GM11168 (cell line): ENCODE measurements at regions not wholly inside any gene's neighbourhood (a gene's known extent, or its start where the extent isn't known, plus 50 kb on each side); places are given as distances from the start of the nearest gene placed in this dataset.
"Not testable (repeated sequence)": the region's sequence is repeated elsewhere in the genome, so short reads cannot be mapped to it uniquely, and the experiment has no call there.

Source experiments
- in situ Hi-C: fragments of 300-500 bp; cut with MboI; formaldehyde crosslinking; loops from one replicate; pipeline ENCODE4 v1.12.0; 2022; ENCODE audit warnings: low sequenced_read_pairs; ENCODE audit not compliant: unreplicated experiment

DNA sequence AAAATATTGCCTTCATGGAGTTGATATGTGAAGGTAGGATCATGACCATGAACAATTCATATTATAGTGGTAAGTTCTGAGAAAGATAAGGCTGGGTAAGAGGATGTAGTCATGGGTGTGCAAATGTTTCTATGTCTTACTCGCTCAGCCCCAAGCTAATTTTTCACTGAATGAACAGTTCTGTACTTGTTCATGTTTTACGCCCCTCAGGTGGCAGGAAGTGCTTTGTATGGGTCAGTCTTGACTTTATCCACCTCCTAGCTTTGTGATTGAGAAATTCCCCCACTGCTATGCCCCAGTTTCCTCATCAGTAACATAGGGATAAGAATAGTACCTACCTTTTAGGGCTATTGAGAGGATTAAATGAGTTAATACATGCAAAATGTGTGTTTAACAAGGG is 148.2 kb upstream of the KCNG1 start:
- in situ Hi-C loops, result no loop called here

DNA sequence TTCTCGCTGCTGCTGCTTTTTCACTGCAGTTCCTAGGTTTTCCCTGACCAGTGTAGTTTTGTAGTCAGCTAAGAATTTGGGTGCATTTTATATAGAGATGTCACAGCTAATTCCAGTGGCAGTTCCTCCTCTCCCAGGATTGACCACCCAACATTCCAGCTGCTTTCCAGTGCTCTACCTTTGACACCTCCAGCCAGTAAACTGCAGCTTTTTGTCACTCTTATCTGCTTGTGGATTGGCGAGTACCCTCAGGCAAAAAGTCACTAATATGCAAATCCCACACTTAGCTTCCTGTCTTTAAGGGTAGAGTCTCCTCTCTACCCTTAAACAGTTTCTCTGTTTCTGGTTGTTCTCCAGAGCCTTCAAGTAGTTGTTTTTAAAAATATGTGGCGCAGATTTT is 146.9 kb upstream of the KCNG1 start:
- in situ Hi-C loops, result no loop called here

DNA sequence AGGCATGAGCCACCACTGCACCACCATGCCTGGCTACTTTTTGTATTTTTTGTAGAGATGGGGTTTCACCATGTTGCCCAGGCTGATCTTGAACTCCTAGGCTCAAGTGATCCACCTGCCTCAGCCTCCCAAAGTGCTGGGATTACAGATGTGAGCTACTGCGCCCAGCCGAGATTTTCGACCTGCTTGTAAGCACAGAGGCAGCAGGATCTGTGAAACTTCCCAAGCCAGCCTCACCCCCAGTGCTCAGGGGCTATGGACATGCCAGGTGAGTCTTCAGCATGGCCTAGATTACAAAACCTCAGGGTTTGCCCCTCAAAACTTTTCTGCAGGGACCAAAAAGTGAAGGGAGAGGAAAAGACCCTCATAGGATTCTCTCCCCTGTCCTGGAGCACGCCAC is 145.0 kb upstream of the KCNG1 start:
- in situ Hi-C loops, result not testable (repeated sequence)

GRCh38 chr20:51166489-51166888 is 143.6 kb upstream of the KCNG1 start:
- in situ Hi-C loops, result no loop called here

DNA sequence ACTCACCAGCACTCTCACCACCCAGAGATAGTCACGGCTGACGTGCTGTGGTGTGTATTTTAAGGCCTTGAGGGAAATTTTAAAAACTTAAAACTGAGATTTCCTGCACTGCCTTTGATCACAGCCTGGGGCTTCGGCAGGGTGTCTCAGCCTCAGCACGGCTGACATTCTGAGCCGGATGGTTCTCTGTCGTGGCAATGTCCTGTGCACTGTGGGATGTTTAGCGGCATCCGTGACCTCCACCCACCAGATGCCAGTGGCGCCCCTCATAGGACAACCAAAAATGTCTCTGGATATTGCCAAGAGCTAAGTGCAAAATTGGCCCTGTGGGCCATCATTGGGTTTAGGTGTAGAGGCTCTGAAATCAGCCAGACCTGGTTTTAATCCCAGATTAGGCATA is 142.2 kb upstream of the KCNG1 start:
- in situ Hi-C loops, result no loop called here

DNA sequence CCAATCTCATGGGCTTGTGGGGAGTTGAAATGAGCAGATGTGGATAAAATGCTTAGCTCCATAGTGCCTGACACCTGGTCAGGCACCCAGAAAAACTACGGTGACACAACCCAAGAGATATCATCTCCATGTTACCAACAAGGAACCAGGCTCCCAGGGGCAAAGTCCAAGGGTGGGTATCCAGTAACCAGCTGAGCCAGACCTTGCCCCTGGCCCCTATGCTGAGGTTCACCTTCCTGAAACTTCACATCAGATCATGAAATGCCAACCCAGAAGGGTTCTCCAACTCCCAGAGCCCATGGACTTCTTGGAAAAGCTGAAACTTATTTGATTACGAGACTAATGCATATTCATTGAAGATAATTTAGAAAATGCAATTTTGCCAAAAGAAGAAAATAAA is 141.8 kb upstream of the KCNG1 start:
- in situ Hi-C loops, result no loop called here

DNA sequence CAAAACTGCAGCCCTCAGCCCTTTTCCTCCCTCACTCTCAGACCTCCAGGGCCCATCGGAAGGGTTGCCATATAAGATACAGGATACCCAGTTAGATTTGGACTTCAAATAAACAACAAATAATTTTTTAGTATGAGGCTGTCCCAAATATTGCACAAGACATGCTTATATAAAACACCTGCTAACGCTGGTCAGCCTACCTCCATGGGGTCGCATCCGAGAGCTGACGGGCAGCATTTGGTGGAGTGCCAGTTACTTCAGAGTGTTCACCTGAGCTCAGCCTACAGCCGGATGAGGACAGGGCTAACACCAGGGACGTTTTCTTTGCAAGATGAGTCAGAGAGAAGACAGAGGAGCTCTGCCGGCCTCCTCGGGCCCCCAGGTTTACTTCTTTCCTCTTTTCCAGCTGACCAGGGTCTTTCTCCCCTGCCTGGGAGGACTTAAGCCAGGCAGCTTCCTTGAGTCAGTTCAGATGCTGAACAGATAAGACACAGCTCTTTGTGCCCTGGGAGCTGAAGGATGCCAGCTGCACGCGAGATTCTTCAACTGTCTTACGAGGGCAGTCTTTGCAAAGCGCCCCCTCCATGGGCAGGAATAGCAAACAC is 141.2 kb upstream of the KCNG1 start:
- in situ Hi-C loops, result no loop called here

GRCh38 chr20:51162015-51162414 is 139.1 kb upstream of the KCNG1 start:
- in situ Hi-C loops, result no loop called here

DNA sequence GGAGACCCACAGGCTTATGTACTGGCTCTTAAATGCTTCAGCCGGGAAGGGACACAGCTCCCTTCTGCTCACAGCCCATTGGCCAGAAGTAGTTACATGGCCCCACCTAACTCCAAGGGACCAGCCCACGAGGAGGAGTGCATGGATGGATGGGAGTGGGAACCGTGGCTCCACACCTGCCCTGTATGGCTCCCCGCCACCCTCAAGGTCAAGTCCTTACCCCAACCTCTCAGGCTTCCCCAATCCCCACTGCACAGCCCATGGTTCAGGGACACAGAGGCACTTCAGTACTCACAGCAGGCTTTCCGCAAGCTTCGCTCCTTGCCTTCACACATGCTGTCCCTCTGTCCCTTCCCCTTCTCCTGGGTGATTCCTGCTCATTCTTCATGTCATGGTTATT is 137.9 kb upstream of the KCNG1 start:
- in situ Hi-C loops, result no loop called here

DNA sequence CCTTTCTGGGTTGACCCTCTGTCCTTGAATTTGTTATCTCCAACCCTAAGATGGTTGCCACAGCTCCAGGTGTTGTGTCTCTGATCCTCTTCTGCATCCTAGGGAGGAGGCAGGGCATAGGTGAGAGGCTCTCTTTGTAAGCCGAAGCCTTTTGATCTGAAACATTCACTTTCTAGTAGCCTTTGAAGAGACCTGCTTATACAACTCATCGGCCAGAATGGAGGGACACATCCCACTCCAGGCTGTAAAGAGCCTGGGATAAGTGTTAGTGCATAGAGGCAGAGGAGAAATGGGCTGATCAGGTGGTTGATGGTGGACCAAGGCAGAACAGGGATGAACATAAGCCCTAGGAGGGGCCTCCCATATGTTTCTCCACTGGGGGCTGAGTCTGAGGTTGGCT is 137.1 kb upstream of the KCNG1 start:
- in situ Hi-C loops, result no loop called here

DNA sequence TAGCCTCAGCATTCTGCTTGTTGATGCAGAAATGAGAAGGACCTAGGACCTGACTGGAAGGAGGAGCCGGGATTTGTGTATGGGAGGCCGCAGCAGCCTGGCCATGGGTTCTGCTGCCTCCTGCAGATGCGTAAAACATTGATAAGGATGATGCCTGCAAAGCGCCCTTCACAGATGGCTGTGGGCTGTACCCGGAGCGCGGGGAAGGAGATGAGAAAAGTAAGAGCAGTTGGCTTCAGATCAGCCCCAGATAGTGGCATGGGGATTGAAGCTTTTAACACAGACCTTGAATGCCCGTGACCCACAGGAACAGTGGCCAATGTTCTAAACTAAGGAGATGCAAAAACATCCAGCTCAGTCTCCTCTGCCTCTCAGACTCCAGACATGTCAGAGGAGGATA is 136.4 kb upstream of the KCNG1 start:
- in situ Hi-C loops, result no loop called here

DNA sequence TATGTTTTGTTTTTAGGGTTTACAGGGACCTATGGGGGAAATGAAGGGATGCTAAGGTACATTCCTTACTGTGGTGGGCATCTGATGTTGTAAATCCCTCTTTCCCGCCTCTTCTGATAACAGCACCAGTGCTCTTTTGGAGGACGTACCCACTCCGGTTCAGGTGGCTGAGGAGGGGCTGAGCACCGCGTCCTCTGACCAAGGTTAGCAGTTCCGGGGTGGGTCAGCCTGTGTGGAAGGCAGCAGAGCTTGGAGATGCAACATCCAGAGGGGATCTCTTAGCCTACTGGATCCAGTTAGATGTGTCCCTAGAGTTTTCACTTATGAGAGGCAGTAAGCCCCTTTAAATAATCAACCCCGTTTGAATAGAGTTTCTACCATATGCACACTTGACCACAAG is 135.3 kb upstream of the KCNG1 start:
- in situ Hi-C loops, result no loop called here

GRCh38 chr20:51156041-51156982 is 133.4 kb upstream of the KCNG1 start:
- in situ Hi-C loops, result no loop called here

- in situ Hi-C loops, result no loop called here
Measured at GRCh38 chr20:51154708-51155690, 132.1 kb upstream of the KCNG1 start.

- in situ Hi-C loops, result no loop called here
Measured at GRCh38 chr20:51153867-51154707, 131.2 kb upstream of the KCNG1 start.

DNA sequence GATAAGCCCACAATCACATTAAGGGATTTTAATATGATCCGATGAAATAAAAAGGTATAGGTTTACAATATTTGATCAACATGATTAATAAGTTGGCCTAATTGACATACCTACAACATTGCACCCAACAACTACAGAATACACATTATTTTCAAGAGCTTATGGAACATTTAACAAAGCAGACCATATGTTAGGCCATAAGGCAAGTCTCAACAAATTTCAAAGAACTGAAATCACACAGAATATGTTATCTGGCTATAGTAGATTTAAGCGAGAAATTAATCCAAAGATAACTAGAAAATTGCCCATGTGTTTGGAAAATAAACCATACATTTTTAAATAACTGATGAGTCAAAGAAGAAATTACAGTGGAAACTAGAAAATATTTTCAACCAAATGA is 126.0 kb upstream of the KCNG1 start:
- in situ Hi-C loops, result no loop called here

DNA sequence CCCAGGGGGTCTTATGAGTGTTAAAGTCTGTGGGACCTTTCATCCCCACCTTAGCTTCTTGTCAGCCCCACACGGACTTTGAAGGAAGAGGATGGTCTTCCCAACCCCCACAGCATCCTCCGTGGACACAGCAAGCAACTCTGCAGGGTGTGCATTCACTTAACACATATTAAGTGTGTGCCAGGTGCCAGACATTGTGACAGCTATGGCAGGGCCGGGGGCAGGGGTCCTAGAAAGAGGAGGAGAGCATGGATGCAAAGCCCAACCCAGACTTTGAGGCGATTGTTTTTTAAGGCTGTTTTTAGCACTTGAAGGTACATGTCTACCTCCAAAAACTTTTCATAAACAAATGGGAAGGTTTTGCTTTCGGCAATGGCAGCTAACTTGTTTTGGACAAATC is 121.6 kb upstream of the KCNG1 start:
- in situ Hi-C loops, result no loop called here

- in situ Hi-C loops, result no loop called here
Measured at GRCh38 chr20:51143652-51144051, 120.7 kb upstream of the KCNG1 start.

GRCh38 chr20:51142448-51142847 is 119.5 kb upstream of the KCNG1 start:
- in situ Hi-C loops, result no loop called here

DNA sequence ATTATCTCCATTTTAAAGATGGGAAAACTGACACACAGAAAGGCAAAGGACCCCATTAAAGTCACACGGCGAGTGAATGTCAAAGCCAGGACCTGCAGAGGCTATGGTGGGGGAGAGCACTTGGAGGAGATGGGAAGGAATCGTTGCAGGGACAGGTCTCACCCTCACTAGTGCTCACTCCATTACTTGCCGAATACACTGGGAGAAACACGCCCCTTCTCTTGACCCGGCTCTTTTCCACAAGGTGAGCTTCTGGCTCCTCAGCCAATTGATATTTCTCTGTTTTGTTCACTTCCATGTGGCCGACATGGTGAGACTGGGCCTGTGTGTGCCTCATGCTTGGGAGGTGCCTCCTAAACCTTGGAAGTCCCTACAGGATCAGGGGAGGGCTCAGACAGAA is 117.8 kb upstream of the KCNG1 start:
- in situ Hi-C loops, result no loop called here
